ENCODE measurements at regions not wholly inside any gene's neighbourhood (a gene's known extent, or its start where the extent isn't known, plus 50 kb on each side); places are given as distances from the start of the nearest gene placed in this dataset.
A peak's percentile ranks its signal among the peaks of the same experiment; 100 is the strongest.

DNA sequence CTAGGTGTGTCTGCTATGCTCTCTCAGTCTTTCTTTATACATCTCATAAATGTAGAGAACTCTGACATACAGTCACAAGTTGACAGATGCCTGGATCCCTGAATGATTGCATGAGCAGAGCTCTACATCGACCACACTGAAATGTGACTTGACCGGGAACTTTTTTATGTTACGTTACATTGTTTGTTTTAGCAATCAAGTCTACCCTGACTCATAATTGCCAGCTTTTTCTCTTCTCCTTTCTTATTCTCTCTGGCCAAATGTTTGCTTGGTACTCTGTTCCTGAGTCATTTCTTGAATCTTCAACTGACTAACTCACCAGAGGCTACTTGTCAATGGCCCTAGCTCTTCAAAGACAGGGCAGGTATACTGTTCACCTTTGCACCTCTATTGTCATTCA is 213.6 kb upstream of the DTNBP1 start:
- DNase-seq (ENCODE audit: low read depth), result peak; percentile 57

DNA sequence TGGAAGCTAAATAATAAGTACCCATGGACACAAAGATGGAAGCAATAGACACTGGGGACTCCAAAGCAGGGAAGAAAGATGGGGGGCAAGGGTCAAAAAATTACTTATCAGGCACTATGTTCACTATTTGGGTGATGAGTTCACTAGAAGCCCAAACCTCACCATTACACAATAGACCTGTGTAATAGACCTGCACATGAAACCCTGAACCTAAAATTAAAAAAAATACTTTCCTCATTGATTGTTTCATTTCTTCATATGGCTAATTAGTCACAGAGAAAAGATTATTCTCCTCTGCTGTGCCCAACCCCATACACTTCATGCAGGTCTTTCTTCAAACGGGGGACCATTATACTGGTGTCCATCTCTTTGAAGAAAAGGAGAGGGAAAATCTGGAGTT is 213.0 kb upstream of the DTNBP1 start:
- no peak for DNase-seq (ENCODE audit: low read depth)

DNA sequence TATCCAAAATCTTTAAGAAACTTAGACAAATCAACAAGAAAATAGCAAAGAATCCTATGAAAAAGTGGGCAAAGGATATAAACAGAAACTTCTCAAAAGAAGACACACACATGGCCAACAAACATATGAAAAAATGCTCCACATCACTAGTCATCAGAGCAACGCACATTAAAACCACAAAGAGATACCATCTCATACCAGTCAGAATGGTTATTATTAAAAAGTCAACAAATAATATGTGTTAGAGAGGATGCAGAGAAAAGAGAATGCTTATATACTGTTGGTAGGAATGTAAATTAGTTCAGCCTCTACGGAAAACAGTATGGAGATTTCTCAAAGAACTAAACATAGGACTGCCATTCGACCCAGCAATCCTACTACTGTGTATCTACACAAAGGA is 212.0 kb upstream of the DTNBP1 start:
- DNase-seq (ENCODE audit: low read depth), result peak; percentile 63

DNA sequence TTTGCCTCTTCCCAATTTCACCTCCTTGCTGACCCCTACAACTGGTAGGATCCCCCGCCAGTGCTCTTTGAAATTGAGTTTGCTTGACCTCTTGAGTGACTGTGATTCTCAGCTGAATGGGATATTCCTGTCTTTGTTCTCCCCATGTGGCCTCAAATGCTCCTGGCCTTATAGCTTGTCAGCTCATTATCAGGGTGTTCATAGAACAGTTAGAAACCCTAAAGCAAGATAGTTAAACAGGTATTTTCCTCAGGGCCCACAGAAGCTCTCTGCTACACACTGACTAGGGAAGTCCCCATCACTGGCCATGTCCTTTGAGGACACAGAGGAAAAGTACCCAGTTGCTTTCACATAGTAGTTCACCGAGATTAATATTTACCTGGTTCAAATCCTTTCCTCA is 211.5 kb upstream of the DTNBP1 start:
- no peak for DNase-seq (ENCODE audit: low read depth)

DNA sequence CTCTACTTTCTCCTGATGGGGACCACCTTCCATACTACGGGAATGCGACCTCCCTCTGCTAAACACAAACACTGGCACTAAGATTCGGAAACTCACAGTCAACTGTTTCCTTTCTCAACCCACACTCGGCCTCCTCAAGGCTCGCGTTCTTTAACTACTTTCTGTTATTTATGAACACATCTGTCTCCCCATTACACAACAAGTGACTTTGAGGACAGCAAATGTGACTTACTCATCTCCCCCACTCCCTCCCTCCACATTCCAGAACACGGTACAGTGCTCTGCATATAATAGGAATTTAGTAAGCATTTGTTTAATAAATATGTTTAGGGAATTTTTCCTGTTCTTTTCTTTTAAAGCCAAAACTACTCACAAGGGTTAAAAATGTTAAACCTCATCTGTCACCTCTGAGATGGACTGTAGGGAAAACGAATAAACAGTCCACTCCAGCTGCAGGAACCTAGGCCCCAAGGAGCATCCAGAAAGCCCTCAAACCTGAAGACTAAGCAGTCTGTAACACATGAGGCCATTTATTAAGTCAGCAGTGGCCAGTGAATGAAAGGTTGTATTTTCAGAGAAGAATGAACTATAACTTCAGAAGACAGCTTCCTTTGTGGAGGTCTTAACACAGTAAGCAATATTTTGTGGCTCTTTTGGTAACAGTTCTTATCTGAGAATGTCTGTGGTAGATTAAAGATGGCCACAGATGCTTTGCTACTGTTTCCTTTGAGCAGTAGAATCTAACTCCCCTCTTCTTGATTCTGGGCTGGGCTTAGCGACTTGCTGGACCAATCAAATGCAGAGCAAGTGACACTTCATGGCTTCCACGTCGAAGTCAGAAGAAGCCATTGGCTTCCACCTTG is 209.6 kb upstream of the DTNBP1 start:
- peak; percentile 72 for DNase-seq (ENCODE audit: low read depth)

DNA sequence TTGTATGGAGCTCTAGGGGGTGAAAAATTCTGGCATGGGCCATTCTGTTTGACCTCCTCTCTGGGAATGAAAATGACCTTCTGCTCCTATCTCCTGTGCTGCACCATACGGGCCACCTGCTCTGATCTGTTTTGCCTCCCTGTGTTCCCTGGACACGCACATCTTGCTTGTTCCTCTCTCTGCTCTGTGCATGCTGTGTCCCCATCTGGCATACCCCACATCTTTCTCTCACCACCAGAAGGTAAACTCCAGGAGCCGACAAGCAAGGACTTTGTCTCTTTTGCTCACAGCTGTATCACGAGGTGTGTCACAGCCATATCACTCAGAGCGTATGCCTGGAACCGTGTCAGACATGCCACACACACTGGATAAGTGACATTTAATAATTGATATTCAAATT is 208.4 kb upstream of the DTNBP1 start:
- no peak for DNase-seq (ENCODE audit: low read depth)

DNA sequence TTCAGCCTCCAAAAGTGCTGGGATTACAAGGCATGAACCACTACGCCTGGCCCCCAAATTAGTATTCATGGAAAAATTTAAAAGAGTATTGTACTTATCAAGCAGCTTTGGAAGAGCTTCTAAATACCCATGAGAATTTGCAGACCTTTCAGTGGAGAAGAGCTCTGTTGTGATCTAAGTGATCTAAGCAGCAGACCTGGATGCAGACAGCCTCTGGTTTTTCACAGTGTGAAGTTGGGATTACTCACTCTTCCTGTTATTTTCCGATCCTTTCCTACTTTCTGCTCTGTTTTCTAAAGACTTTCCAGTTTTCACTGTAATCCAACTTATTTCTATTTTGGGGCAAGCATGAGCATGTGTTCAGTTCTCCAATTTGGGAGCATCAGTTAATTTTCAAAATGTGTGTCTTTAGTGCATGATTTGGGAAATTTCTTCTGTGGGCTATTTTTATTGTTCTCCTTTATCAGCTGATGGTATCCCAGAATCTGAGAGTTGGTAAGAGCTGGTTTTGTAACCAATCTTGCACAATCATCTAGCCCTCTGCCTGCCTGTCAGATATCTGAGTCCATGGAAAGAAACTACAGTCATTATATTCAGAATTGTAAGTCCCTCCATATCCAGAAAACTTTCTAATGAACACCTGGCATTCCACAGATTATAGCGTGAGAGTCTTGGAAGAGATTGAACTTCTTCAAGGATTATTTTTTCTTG is 207.7 kb upstream of the DTNBP1 start:
- peak; percentile 46 for DNase-seq (ENCODE audit: low read depth)

DNA sequence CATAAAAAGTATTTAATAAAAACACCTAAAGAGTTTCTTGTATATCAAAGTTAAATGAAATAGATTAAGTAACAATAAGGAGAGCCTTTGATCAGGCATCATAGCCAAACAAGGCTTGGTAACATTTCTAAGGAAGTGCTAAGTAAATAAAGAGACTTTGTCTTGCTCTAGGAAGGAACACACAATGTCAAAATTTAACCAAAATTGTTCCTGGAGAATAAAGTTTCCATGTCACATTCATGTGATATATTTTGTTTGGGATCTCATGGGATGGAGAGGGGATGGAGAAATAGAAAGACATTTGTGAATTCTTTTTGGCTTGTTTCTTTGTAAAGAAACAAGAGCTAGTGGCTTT is 201.9 kb upstream of the DTNBP1 start:
- DNase-seq (ENCODE audit: low read depth), result no peak

DNA sequence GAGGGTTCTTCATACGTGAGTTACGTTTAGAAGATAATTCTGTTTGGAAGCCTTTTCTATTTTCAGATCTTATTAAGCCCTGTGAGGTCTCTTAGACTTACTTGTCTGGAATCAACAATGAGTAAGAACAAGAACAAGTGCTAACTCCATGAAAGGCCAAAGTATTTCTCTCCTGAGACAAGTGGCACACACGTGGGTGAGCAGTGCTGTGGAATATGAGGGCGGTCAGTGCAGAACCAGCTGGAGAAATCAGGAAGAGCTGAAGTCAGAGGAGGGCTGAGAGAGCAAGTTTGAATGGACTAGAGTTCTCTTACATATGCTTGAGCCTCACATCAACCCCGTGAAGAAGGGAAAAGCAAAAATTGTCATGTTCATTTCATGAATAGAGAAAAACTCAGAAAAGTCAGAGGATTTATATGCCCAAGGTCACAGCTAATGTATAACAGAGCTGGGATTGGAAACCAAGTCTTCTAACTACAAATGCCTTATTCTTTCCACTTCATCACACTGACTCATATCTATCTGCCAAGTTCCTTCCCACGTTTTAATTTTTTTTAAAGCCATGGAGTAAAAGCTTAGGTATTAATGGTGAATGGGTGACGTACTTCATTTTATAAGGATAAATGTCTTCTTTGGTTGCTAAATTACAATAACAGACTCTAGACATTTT is 201.3 kb upstream of the DTNBP1 start:
- DNase-seq (ENCODE audit: low read depth), result no peak

DNA sequence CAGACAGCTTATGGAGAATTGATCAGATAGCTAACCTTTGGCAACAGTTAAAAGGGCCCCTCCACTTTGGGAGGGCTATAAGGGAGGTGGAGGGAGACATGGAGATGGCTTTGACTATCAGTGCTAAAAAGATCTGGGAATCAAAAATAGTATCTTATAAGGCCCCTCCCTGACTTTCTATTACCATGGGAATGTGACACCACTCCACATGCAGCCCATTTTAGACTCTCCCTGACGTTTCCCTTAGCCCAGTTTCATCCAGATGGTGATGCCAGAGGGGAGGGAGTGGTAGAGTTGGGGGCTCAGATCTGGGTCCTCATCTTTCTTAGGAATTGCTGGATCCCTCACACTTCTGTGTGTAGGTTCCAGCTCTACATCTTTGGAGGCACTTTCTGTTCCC is 200.0 kb upstream of the DTNBP1 start:
- DNase-seq (ENCODE audit: low read depth), result no peak

DNA sequence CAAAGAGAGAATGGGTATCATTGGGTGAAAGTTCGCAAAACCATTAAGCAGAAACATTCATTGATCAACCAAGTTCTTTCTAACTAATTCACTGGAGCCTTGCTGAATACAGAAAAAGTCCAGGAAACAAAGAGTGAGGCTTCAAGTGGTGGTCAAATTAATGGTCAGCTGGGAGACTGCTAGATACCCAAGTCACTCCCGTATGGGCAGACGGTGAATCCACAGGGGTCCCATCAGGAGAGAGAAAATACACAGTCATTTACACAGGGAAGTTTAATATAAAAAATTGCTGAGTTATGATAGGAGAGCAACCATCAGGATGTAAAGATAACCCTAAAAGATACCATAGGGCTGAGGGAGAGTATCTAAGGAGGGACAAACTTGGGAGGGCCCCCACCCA is 198.7 kb upstream of the DTNBP1 start:
- no peak for DNase-seq (ENCODE audit: low read depth)

DNA sequence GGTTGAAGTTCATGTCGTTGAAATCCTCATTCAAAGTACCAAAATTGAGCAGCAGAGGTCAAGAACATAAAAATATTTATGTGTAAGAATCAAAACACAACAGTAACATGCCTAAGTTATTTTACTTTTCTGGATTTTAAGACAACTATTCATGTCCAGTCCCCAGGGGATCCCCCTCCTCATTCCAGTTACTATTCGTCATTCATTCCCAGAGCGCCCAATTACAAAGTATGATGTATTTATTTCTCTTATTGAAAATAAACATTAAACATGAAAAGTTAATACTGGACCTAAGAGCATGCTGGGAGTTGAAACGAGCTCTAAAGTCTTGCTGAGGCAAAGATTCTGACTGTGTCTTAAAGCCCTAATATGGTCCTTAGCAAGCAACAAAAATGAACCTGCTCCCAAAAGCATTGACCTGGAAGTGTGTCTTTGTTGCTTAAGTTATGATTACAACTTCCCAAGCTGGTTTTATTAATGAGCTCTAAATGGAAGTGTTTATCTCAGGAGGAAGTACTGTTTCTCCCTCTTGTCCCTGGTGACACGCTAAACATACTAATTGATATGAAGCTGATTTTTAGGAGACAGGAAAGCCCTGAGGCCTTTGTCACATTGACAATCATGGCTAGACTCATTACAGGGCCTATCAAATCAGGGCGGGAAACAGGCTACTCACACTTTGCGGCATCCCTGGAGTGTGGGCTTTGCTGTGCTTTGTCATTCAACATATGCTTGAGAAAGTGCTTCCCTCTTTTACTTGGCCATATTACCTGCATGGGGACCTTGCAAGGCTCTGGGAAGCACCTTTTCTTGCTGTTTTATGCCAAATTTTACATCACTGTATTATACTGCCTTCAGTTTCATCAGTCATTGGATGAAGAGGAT is 192.2 kb upstream of the DTNBP1 start:
- peak; percentile 14 for DNase-seq (ENCODE audit: low read depth)

DNA sequence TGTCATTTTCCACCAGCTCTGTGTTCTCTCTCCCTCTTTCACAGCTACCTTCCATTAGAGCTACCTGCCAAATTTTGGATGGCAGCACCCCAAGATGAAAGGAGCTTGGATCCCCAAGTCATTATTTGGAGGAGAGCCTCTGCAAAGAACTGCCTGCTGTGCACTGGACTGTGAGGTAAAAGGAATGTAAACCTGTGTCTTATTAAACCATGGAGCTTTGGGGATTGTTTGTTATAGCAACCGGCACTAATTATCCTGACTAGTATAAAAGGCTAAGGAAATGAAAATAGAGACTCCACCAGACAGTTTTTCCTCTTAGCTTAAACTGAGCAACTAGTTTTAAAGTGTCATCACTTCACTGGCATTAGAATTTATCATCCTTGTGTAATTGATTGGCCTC is 191.6 kb upstream of the DTNBP1 start:
- DNase-seq (ENCODE audit: low read depth), result no peak

DNA sequence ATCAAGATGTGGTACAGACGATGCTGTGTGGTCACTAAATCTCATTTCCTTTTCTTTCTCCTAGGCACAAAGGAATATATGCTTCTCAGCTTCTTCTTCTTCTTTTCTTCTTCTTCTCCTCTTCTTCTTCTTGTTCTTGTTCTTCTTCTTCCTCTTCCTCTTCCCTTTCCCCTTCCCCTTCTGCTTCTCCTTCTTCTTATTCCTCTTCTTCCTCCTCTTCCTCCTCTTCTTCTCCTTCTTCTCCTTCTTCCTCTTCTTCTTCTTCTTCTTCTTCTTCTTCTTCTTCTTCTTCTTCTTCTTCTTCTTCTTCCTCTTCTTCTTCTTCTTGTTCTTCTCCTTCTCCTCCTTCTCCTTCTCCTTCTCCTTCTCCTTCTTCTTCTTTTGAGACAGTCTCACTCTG is 190.4 kb upstream of the DTNBP1 start:
- no peak for DNase-seq (ENCODE audit: low read depth)

DNA sequence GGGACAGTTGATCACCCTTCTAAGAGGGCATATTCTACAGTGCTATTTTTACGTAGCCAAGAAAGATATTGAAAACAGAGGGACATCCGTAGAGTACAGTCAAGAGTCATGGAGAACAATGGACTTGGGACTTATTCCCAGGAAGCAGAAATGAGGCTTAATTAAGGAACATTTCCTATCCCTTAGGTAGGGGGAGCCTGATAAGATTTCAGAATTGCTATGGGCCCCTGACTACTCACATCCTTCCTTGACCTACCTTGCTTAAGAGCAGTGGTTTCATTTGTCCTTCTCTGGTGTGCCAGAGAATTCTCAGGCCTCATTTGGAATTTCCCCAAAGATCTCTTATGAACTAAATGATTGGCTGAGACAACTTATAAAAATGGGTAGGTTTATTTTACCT is 189.5 kb upstream of the DTNBP1 start:
- DNase-seq (ENCODE audit: low read depth), result no peak

DNA sequence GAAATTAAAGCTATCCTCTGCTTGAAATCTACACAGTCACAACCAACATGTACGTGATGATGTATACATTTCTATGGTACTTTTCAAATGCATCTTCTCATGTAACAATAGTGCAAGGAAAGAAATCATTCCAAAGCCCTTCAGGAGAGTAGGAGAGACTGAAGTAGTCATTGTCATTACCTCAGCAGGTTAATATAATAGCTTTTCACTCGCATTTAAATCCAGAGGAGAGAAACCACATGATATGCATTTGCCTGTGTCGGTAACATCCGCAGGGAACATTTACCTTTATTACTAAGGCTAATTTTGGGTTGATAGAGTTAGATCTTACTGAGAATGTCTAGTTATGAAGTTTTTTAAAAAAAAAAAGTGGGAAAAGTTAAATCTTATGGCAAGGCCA is 186.6 kb upstream of the DTNBP1 start:
- no peak for DNase-seq (ENCODE audit: low read depth)

DNA sequence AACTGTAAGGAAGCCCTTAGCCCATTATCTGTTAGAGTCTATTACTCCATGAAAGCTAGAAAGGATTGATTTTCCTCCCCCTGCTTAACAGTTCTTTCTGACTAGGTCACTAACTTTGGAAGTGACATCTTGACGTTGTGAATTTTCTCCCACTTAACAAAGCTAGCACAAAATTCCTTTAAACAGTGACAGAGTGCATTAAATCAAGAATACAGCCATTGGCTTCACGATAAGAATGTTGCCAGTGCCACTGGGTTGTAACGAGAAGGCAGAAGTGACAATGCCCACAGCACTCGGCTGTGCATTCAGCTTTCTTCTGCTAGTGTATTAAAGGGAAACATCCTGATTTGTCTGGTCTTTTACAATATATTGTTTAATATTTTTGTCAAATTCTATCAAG is 182.7 kb upstream of the DTNBP1 start:
- no peak for DNase-seq (ENCODE audit: low read depth)

DNA sequence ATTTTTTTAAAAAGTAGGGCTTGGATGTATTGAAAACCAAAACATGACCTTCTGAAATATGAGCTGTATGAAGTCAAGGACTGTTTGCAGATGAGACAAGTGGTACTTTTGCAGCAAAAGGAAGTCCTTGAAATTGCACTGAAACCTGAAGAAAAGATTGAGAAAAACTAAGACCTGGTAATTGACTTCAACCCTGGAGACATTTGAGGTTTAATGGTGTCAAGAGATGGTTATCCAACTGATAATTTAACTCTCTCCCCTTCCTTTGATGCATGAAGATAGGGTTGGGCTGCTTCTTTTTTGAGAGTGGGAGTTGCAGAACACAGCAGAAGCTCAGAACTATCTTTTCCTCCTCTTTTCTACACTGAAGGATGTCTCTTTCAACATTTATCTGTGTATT is 180.9 kb upstream of the DTNBP1 start:
- no peak for DNase-seq (ENCODE audit: low read depth)

DNA sequence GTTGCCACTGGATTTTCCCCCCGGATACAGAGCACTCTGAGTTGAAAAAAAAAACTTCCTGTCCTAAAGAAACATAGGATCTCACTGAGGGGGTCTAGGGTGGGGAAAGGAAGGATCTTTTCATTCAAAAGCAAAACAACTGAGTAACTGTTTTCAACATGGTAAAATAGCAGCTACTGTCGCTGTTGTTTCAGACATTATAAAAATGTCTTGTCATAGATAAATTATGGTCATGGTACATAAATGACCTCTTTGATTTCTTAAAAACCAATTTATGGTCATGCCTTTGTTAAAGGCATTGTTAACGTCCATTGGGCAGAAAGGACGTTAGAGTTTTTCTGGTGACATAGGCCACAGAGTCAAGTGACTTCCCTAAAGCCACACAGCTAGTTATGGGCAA is 180.4 kb upstream of the DTNBP1 start:
- DNase-seq (ENCODE audit: low read depth), result no peak

DNA sequence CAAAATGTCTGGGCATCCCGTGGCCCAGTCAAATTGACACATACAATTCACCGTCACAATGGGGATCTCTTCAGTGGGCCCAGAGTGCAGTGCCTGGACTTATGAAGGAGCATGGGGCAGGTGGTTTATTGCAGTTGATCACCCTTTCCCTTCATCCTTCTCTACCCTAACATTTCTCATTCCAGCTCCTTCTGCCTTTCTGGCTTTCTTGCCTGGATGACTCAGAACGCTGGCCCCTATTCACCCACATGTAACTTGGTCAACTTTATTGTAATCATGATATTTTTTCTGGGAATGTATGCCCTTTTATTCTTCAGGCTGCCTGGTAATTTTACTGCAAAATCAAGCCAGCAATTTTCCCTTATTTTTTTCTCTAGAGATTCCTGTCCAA is 179.9 kb upstream of the DTNBP1 start:
- peak; percentile 7 for DNase-seq (ENCODE audit: low read depth)

DNA sequence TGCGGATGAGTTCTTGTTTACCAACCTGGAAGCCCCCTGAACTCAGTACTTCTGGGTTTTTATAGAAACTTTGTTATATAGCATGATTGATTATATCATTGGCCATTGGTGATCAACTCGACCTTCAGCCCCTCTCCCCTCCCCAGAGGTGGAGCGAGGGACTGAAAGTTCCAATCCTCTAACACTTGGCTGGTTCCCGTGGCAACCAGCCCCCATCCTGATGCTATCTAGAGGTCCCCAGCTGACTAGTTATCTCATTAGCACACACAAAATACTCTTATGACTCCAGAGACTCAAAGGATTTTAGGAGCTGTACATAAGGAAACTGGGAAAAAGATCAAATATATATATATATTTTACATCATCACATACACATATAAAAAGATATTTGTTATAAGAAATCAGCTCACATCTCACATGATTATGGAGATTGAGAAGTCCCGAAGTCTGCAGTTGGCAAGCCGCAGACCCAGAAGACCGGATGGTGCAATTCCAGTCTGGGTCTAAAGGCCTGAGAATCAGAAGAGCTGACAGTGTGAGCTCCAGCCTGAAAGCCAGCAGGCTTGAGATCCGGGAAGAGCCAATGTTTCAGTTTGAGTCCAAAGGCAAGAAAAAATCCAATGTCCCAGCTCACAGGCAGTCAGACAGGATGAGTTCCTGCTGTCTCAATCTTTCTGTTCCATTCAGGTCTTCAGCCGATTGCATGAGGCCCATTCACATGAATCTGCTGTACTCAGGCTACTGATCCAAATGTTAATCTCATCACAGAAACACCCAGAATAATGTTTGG is 179.3 kb upstream of the DTNBP1 start:
- no peak for DNase-seq (ENCODE audit: low read depth)

Data from fibroblast of gingiva (primary cell).